Smooth muscle cell (in vitro differentiated cells): ENCODE measurements at regions not wholly inside any gene's neighbourhood (a gene's known extent, or its start where the extent isn't known, plus 50 kb on each side); places are given as distances from the start of the nearest gene placed in this dataset.
"Not testable (repeated sequence)": the region's sequence is repeated elsewhere in the genome, so short reads cannot be mapped to it uniquely, and the experiment has no call there.

ENCODE experiments used
- DNase-seq: peaks from one replicate; lab custom pipeline; 2025; ENCODE audit not compliant: unreplicated experiment; lab: John Stamatoyannopoulos, UW
- H2AFZ ChIP-seq: fragments of 200-600 bp; sonication (generic); 2 replicates; pipeline ENCODE4 v1.6.0; 2016; ENCODE audit warnings: antibody characterized with exemption, low read depth, mild to moderate bottlenecking
- H3F3A ChIP-seq: fragments of 200-600 bp; sonication (generic); 2 replicates; pipeline ENCODE4 v1.6.0; 2017; ENCODE audit warnings: antibody characterized with exemption, low read depth
- H3K27ac ChIP-seq: fragments of 200-600 bp; sonication (generic); 2 replicates; pipeline ENCODE4 v1.5.1; 2016; ENCODE audit warnings: low read depth, mild to moderate bottlenecking
- H3K27me3 ChIP-seq: fragments of 200-600 bp; sonication (generic); 2 replicates; pipeline ENCODE4 v1.6.1; 2016; ENCODE audit warnings: low read depth, mild to moderate bottlenecking
- H3K36me3 ChIP-seq: fragments of 200-600 bp; sonication (generic); 2 replicates; pipeline ENCODE4 v1.5.1; 2016; ENCODE audit warnings: low read depth
- H3K4me1 ChIP-seq: fragments of 200-600 bp; sonication (generic); 2 replicates; pipeline ENCODE4 v1.5.1; 2016; ENCODE audit warnings: low read depth
- H3K4me2 ChIP-seq: fragments of 200-600 bp; sonication (generic); 2 replicates; pipeline ENCODE4 v1.6.0; 2016; ENCODE audit warnings: mild to moderate bottlenecking
- H3K4me3 ChIP-seq: fragments of 200-600 bp; sonication (generic); 2 replicates; pipeline ENCODE4 v1.5.1; 2016; ENCODE audit warnings: mild to moderate bottlenecking
- H3K79me2 ChIP-seq: fragments of 200-600 bp; sonication (generic); 2 replicates; pipeline ENCODE4 v1.6.0; 2016; ENCODE audit warnings: low read depth, mild to moderate bottlenecking
- H3K9ac ChIP-seq: fragments of 200-600 bp; sonication (generic); 2 replicates; pipeline ENCODE4 v1.6.0; 2016; ENCODE audit warnings: low read depth
- H3K9me3 ChIP-seq: fragments of 200-600 bp; sonication (generic); replicated peaks from 2 replicates; pipeline ENCODE4 v1.5.1; 2016; ENCODE audit warnings: low read depth
- H4K20me1 ChIP-seq: fragments of 200-600 bp; sonication (generic); 2 replicates; pipeline ENCODE4 v1.6.0; 2016; ENCODE audit warnings: low read depth
- CTCF ChIP-seq: fragments of 200-600 bp; sonication (generic); IDR thresholded peaks from 2 replicates; pipeline ENCODE4 v1.5.1; 2017; ENCODE audit warnings: borderline replicate concordance, mild to moderate bottlenecking, antibody characterized with exemption; ENCODE audit not compliant: insufficient read depth, poor library complexity, severe bottlenecking
- WGBS: methylation state at CpG from one replicate; pipeline ENCODE4 v1.1.7; 2016; ENCODE audit warnings: low lambda C conversion rate; 5-methylcytosine and 5-hydroxymethylcytosine counted together

GRCh38 chr13:44778761-44779484 is 202.8 kb upstream of the TSC22D1 start:
- no peaks in the 10 kb centered on the region for H4K20me1 ChIP-seq
- no peak for TF ChIP-seq CTCF
- no peaks in the 10 kb centered on the region for H3K9me3 ChIP-seq
- no peak overlapping the region for H3K27ac ChIP-seq
- DNase-seq = no peak
- no peak overlapping the region for H2AFZ ChIP-seq
- no peaks in the 10 kb centered on the region for H3F3A ChIP-seq
- H3K9ac ChIP-seq = no peak overlapping the region
- WGBS = 68% methylated on average over 9 of the region's 9 CpGs
- no peaks in the 10 kb centered on the region for H3K4me1 ChIP-seq
- no peak overlapping the region for H3K4me2 ChIP-seq
- H3K4me3 ChIP-seq = no peak overlapping the region
- H3K79me2 ChIP-seq = no peaks in the 10 kb centered on the region
- no peaks in the 10 kb centered on the region for H3K27me3 ChIP-seq
- H3K36me3 ChIP-seq = no peaks in the 10 kb centered on the region

GRCh38 chr13:44775290-44775689 is 199.2 kb upstream of the TSC22D1 start:
- H3K27ac ChIP-seq, H3K4me3 ChIP-seq, H2AFZ ChIP-seq, H3K36me3 ChIP-seq, DNase-seq, H3K27me3 ChIP-seq, H4K20me1 ChIP-seq, H3K9me3 ChIP-seq, H3K4me2 ChIP-seq, H3F3A ChIP-seq, H3K9ac ChIP-seq, H3K4me1 ChIP-seq, H3K79me2 ChIP-seq: not testable (repeated sequence)
- WGBS = 84% methylated on average over 3 of the region's 3 CpGs

- H4K20me1 ChIP-seq = no peaks in the 10 kb centered on the region
- H3K36me3 ChIP-seq = no peaks in the 10 kb centered on the region
- no peak overlapping the region for H3K4me3 ChIP-seq
- H3K4me2 ChIP-seq = no peak overlapping the region
- H3K27me3 ChIP-seq = no peaks in the 10 kb centered on the region
- 96% methylated on average over 5 of the region's 5 CpGs for WGBS
- TF ChIP-seq CTCF = no peak
- no peaks in the 10 kb centered on the region for H3K9me3 ChIP-seq
- no peak for DNase-seq
- no peak overlapping the region for H2AFZ ChIP-seq
- H3K79me2 ChIP-seq = no peaks in the 10 kb centered on the region
- H3K4me1 ChIP-seq = peaks cover 1% of the 10 kb centered on the region
- H3K27ac ChIP-seq = no peak overlapping the region
- no peak overlapping the region for H3K9ac ChIP-seq
- H3F3A ChIP-seq = peaks cover 2% of the 10 kb centered on the region
Observed at GRCh38 chr13:44770951-44771350, 194.8 kb upstream of the TSC22D1 start.

- Histone ChIP-seq H4K20me1 (no peaks in the 10 kb centered on the region), H3K4me3 (no peak overlapping the region), H3K4me2 (peak overlapping the region; percentile 31), H3K27me3 (no peaks in the 10 kb centered on the region), H3K27ac (peak overlapping the region; percentile 13), H3K36me3 (no peaks in the 10 kb centered on the region), H3K4me1 (peaks cover 11% of the 10 kb centered on the region), H3F3A (peaks cover 2% of the 10 kb centered on the region), H3K79me2 (no peaks in the 10 kb centered on the region), H3K9ac (no peak overlapping the region), H2AFZ (peak overlapping the region; percentile 65), H3K9me3 (no peaks in the 10 kb centered on the region)
- no peak for TF ChIP-seq CTCF
- 70% methylated on average over 3 of the region's 3 CpGs for WGBS
- DNase-seq = no peak
Observed at GRCh38 chr13:44769686-44770085, 193.6 kb upstream of the TSC22D1 start.
